ENCODE measurements at regions not wholly inside any gene's neighbourhood (a gene's known extent, or its start where the extent isn't known, plus 50 kb on each side); places are given as distances from the start of the nearest gene placed in this dataset.
"Not testable (repeated sequence)": the region's sequence is repeated elsewhere in the genome, so short reads cannot be mapped to it uniquely, and the experiment has no call there.

- peak; percentile 28 for DNase-seq
Measured at GRCh38 chr6:106883808-106884262, 90.7 kb downstream of the CD24 start.

DNA sequence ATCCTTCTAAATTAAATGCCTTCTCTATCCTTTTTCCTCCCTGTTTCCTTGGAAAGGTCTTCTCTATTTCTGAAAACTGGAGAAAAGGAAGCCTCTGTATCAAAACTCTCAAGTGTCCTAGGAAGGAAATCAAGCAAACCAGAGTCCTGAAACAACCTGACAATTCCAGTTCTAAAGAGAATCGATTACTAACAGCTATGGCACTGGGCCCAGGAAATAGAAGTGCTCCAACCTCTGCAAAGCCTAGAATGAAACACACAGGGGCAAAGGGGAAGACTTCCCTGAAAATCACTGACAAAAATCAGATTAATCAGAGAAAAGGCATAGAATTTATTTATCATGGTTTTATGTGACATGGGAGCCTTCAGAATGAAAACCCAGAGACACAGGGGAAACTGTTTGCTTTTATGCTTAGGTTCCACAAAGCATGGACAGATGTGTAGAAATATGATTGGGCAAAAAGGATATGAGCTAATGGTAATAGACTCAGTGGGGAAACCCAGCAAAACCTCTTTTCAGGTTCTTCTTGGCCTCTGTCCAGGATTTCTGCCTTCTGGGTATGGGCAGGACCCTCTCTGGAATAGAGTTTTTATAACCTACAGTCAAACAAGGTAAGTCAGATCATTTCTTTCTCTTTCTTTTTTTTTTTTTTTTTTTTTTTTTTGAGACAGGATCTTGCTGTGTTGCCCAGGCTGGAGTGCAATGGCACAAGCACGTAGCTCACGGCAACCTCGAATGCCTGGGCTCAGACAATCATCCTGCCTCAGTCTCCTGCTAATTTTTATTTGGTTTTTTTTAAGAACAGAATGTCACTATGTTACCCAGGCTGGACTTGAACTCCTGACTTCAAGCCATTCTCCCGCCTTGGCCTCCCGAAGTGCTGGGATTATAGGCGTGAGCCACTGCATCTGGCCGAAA lies 91.7 kb downstream of the CD24 start:
- no peak for DNase-seq

DNA sequence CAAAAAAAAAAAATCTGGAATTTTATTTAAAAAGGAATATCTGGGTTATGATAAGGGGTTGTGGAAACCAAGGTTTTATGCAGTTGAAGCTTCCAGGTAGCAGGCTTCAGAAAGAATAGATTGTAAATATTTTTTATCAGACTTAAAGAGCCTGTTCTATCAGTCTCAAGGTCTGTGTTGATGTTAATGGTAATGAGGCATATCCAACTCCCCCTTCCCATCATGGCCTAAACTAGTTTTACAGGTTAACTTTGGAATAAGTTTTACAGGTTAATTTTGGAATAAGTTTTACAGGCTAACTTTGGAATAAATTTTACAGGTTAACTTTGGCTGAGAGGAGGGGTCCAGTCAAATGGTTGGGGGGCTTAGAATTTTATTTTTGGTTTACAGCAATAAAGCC lies 92.4 kb downstream of the CD24 start:
- no peak for DNase-seq

GRCh38 chr6:106880952-106881351 lies 93.6 kb downstream of the CD24 start:
- DNase-seq, result no peak

- DNase-seq, result no peak
Measured at GRCh38 chr6:106875782-106876321, 98.7 kb downstream of the CD24 start.

GRCh38 chr6:106874481-106874880 lies 100.0 kb downstream of the CD24 start:
- no peak for DNase-seq

GRCh38 chr6:106872049-106872448 lies 102.5 kb downstream of the CD24 start:
- DNase-seq, result no peak

DNA sequence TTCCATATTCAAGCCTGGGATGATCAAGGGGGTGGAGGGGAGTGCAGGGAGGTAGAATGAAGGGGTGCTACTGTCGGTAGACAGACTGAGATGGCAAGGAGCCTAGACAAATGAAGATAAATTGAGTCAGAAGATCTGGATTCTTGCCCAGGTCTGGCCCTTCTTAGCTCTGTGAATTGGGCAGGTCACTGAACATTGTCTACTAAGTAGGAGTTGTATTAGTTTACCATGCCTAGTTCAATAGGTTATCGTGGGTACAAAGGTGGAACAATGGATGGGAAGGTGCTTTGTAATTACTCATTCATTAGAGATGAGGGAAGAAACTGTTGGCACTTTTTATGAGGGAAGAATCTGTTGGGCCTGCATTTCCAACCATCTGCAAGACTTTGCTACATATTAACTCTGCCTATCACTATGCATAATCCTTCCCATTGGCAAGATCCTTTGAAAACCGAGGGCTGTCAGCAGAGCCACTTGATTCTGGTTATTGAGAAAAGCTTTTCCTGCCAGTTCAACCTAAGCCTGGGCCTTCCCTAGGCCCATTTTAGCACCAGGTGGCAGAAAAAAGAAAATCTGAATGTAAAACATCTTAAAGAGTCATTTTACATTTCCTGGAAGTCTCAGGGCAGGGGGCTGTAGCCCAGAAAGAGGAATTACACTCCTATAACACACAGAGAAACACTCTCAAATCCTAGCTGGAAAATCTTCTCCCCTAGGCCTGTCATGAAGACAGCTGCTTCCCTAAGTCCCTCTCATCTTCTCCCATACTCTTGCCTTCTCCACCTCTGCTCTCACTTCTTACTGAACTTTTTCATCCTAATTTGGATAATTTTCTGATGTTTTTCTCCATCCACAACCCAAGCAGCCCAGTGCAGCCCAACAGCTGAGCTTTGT lies 103.5 kb downstream of the CD24 start:
- DNase-seq, result no peak

- no peak for DNase-seq
Measured at GRCh38 chr6:106870069-106870468, 104.5 kb downstream of the CD24 start.

DNA sequence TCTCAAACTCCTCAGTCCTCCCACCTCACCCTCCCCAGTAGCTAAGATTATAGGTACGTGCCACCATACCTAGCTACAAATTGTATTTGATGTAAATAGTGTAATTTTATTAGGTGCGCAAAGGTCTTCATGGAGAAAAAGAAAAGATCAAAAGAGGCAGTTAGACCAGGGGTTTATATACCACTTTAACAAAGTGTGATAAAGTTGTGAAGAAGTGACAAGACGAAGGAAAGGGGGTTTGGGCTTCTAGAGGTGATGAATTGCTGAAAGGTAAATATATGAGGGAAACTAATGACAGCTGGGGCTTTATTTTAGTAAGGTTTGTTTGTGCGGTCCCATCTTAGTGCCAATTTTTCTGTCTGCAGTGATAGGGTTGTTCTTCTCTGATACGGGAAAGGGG lies 105.3 kb downstream of the CD24 start:
- no peak for DNase-seq

DNA sequence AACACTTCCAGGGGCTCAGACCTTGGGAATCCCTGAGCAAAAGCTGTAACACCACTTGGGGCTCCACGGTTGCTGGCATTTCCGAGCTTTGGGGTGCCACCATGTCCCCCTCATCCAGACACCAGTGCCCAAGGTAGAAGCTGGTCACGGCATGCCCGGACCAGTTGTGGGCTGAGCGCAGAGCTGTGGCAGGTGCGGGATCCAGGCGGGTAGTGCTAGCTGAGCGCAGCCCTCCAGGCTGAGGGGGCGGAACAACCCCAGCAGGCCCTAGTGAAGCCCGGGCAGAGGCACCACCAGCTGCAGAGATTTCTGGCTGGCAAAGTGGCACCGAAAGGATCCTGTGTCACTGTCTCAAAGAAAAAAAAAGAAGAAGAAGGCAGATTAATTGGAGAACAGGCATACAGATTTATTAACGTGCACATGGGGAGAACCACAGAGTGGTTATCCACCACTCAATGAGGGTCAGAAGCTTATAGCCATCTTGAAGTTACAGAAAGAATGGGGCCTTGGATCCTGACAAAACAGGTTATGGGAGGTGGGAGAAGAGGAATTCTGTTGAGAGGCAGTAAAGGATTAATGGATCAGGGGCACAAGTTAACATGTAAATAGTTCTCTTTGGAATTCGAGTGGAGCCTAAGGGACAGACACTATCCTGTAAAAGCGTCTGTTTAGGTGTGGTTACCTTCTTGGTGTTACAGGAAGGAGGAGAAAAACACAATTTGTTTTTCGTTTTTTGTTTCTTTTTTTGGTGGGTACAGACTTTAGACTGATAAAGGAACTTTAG lies 107.5 kb downstream of the CD24 start:
- DNase-seq, result no peak

- DNase-seq, result no peak
Measured at GRCh38 chr6:106862858-106863257, 111.7 kb downstream of the CD24 start.

DNA sequence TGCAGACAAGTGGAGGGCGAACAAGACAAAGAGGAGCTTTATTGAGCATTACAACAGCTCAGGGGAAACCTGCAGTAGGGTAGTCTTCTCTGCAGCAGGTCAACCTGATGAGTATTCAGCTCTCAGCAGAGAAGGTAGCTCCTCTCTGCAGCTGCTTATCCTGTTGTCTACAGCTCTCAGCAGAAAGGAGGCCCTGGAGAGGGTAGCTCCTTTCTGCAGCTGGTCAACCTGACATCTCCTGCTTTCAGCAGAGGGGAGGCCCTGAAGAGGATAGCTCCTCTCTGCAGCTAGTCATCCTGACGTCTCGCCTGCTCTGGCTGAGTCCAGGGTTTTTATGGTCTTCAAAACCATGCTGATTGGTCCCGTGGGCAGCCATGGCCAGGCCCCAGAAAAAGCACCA lies 113.6 kb downstream of the CD24 start:
- no peak for DNase-seq

GRCh38 chr6:106858653-106859092 lies 115.9 kb downstream of the CD24 start:
- no peak for DNase-seq

DNA sequence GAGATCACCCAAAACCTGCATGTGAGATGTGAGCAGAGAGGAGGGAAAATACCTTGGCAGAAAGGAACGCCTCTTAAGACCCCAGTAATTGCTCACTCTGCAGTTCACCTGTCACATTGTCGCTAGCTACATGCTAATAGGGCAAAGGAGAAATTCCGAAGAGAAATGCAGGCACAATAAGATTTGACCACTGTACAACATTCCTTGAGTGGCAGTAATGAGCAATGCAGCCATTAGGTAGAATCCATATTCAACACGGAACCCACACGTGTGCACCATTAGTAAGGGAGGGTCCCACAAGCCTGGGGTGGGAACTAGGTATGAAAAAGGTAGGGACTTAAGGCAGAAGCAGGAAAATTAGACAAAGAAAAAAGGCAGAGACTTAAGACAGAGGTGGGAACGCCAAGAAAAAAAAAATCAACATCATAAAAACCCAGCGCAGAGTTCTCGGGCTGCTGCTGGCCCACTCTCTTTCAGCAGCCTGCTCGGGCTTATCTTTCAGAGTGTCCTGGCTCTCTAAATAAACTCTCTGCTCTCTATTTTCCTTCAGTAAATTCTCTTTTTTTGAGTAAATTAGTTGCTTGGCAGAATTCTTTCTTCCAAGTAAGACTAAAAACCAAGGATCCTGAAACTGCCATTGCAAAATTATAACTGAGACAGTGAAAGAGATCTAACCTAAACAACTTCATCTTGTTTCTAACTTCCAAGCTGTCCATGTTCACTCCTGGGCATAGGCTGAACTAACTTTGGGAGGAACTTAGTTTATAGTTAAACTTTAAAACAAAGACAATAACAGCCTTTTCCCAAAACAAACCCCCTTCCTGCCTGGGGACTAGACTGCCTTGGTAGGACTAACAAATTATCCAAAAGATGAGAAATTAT lies 116.5 kb downstream of the CD24 start:
- DNase-seq, result no peak

DNA sequence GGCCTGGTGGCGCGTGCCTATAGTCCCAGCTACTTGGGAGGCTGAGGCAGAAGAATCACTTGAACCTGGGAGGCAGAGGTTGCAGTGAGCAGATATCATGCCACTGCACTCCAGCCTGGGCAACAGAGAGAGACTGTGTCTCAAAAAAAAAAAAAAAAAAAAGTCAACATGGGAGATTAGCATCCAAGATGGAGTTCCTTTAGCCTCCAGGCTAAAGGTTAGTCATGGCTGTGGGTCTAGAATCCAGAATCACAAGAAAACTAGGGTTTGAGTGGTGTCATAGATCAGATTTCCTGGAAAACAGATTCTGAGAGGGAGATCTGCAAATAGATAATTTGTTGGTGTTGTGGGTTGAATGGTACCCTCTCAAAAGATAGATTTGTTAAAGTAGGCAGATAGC lies 117.2 kb downstream of the CD24 start:
- not testable (repeated sequence) for DNase-seq

- no peak for DNase-seq
Measured at GRCh38 chr6:106856227-106856874, 118.2 kb downstream of the CD24 start.

GRCh38 chr6:106855117-106855516 lies 119.4 kb downstream of the CD24 start:
- DNase-seq, result no peak

DNA sequence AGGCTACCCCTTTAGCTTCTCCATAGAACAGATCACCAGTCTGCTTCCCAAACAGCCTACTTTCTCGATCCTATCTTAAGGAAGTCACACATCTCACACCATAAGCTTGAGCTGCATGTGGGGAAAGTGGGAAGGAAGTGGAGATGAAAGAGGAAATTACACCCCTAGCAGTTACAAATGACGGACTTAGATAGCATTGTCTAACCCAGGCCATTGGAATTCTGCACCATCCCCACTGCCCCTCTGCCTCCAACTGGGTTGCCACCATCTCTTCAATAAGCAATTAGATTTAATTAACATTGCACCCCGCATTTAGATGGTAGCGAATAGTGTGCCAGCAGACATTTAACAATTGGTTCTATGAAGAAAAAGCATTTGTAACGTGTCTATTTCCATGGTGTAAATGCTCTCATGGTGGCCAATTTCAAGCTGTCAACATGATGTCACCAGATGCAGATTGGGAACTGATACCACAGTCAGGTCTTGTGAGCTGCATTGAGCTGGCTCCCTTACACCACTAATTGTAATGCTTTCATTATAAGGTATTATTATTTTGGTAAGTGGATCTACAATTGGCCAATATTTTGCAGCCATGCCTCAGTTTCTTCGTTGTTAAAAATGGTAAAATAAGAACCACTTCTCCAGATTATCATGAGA lies 124.7 kb downstream of the CD24 start:
- DNase-seq, result no peak

- no peak for DNase-seq
Measured at GRCh38 chr6:106849120-106849519, 125.4 kb downstream of the CD24 start.
